Activated naive CD8-positive, alpha-beta T cell treated with anti-CD3 and anti-CD28 coated beads, Interleukin-2, amount 50 U/mL, for 16 hours (primary cell): ENCODE measurements at regions not wholly inside any gene's neighbourhood (a gene's known extent, or its start where the extent isn't known, plus 50 kb on each side); places are given as distances from the start of the nearest gene placed in this dataset.
A peak's percentile ranks its signal among the peaks of the same experiment; 100 is the strongest.

Experiments
- DNase-seq: peaks from one replicate; pipeline ENCODE4 v3.0.0-alpha.2; 2020; ENCODE audit warnings: low read depth, low spot score

- no peak for DNase-seq
These were observed 710.6 kb upstream of the TMEM132C start for GRCh38 chr12:127556231-127556886.

GRCh38 chr12:127558361-127558760 is 708.6 kb upstream of the TMEM132C start:
- no peak for DNase-seq

GRCh38 chr12:127559349-127560040 is 707.5 kb upstream of the TMEM132C start:
- peak; percentile 12 for DNase-seq

- DNase-seq = no peak
These were observed 706.9 kb upstream of the TMEM132C start for GRCh38 chr12:127560041-127560478.

- no peak for DNase-seq
These were observed 704.2 kb upstream of the TMEM132C start for GRCh38 chr12:127562816-127563215.

- DNase-seq = no peak
These were observed 701.7 kb upstream of the TMEM132C start for GRCh38 chr12:127565241-127565640.

GRCh38 chr12:127567531-127567930 is 699.4 kb upstream of the TMEM132C start:
- no peak for DNase-seq

GRCh38 chr12:127570387-127570786 is 696.6 kb upstream of the TMEM132C start:
- DNase-seq = no peak

- DNase-seq = no peak
These were observed 696.1 kb upstream of the TMEM132C start for GRCh38 chr12:127570793-127571360.

GRCh38 chr12:127571578-127571977 is 695.4 kb upstream of the TMEM132C start:
- no peak for DNase-seq

GRCh38 chr12:127579446-127579845 is 687.5 kb upstream of the TMEM132C start:
- DNase-seq = no peak

- no peak for DNase-seq
These were observed 684.9 kb upstream of the TMEM132C start for GRCh38 chr12:127582074-127582473.

GRCh38 chr12:127583041-127583440 is 683.9 kb upstream of the TMEM132C start:
- DNase-seq = no peak

- no peak for DNase-seq
These were observed 678.7 kb upstream of the TMEM132C start for GRCh38 chr12:127588249-127588648.

- DNase-seq = no peak
These were observed 677.4 kb upstream of the TMEM132C start for GRCh38 chr12:127589541-127589940.

- no peak for DNase-seq
These were observed 676.1 kb upstream of the TMEM132C start for GRCh38 chr12:127590868-127591267.

- DNase-seq = no peak
These were observed 674.7 kb upstream of the TMEM132C start for GRCh38 chr12:127592245-127592644.

GRCh38 chr12:127594351-127594970 is 672.5 kb upstream of the TMEM132C start:
- DNase-seq = no peak

GRCh38 chr12:127595506-127595905 is 671.5 kb upstream of the TMEM132C start:
- DNase-seq = no peak

GRCh38 chr12:127596891-127597290 is 670.1 kb upstream of the TMEM132C start:
- no peak for DNase-seq

- no peak for DNase-seq
These were observed 667.5 kb upstream of the TMEM132C start for GRCh38 chr12:127599436-127599835.

GRCh38 chr12:127600211-127600610 is 666.8 kb upstream of the TMEM132C start:
- no peak for DNase-seq
